ENCODE measurements at regions not wholly inside any gene's neighbourhood (a gene's known extent, or its start where the extent isn't known, plus 50 kb on each side); places are given as distances from the start of the nearest gene placed in this dataset.

GRCh38 chr7:113825832-113826231, 93.0 kb downstream of the PPP1R3A start:
- DNase-seq = no peak

DNA sequence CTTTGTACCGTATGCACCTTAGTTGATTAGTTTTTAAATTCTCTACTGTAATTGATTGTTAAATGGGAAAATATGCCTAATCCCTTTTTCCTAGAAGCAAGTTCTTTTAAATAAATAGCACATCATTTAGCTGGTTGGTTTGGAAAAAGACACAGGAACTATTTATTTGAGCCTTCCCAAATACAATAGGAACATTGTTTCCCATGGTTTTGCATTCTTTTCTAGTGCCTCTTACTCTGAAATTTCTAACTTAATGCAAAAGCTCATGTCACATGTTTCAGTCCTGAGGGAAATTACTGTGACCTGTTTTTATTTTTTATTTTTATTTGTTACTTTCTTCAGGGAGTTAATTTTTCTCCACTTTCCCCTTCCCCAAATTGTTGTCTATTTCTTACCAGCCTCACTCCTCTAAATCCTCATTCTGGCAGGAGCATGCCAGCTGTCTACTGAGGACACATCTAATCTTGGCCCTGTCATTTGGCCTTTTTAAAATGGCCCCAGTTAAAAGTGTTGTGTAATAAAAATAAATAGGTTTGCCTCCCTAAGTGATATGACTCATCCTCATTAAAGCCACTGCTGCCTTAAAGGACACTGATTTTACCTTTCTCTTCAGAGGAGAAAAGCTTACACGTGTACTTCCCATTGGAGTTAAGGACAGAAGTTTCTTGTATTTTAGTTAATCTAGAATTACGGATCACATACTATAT, 94.5 kb downstream of the PPP1R3A start:
- no peak for DNase-seq

GRCh38 chr7:113819474-113819873, 99.3 kb downstream of the PPP1R3A start:
- no peak for DNase-seq

DNA sequence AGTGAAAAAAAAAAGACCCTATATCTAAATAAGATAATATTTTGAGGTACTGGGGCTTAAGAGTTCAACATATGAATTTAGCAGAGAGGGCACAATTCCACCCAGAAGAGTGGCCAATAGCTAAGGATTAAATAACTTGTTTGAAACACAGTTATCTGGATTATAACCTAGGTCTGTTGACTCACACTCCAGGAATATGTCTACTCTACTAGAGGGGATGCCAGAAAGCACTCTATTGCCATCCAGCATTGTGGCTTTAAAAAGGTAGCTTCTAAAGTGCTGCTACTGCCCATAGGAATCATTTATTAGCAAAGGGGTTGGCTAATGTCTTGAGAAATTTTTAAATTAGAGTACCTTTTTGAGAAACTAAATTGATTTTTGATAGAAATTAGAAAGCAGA, 102.2 kb downstream of the PPP1R3A start:
- DNase-seq = no peak

DNA sequence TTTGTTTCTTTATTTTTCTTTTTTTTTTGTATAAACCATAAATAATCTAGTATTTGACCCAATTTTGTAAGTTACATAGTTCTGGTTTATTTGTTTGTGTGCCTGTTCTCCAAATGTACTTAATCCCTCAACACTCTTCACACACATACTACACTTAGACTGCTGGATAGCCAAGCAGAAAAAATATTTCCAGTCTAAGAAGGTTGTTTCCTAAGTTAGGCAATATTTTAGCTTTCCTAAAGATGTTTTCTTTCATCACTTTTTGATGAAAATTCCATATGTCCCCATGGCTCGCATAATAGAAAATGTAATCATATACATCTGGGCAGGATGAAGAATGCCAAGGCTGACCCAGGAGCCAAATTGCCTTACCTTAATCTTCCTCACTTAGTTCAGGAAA, 105.3 kb downstream of the PPP1R3A start:
- DNase-seq = no peak

DNA sequence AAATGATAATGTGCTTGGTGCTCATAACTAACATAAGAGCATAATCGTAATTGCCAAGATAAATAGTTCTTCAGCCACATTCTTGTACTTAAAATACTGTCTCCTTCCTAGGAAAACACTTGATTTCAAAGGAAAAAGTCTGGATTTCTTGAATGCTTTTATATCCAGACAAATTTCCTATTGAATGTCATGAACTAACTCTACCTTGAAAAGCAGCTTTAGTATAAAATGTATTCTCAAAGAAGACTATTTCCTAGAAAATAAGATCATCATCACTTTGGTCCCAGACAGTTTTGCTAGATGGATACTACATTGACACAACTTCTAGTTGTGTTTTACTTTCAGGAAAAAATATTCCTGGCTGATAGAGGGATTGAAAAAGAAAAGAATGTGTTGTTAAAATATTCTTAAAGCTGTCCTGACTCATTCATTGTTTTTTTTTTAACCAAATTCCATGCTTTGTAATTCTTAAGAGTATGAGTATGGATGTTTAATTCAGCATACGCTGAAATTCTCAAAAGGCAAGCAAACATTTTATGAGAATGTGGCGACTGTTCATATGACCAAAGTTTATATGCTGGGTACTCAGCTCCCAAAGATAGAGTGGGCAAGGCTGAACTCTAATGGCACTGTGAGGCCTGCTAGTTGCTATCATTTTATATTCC, 106.1 kb downstream of the PPP1R3A start:
- no peak for DNase-seq

DNA sequence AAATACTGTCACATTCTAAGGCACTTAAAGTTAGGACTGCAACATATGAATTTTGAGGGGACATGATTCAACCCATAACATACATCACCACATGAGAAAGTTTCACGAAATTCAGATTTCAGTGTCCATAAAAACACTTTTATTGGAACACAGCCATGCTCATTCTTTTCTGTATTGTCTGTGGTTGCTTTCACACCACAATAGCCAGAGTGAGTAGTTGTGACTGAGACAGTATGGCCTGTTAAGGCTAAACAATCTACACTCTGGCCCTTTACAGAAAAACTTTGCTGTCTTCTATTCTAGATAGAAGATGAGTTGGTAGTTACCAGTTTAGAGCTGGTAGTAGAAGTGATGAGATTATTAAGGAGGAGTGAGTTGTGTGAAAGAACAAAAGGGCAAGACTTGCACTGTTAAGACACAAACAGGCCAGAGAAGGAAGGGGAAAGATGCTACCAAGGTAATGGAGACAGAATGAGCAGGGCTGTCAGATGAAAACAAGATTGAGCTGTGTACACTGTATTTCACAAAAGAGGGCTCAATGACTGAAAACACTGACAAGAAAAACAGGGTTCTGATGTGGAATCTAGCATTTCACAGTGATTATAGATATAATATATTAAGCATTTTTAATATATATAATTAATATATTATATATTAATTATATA, 108.6 kb downstream of the PPP1R3A start:
- no peak for DNase-seq

GRCh38 chr7:113809581-113809980, 109.2 kb downstream of the PPP1R3A start:
- no peak for DNase-seq

GRCh38 chr7:113806633-113807327, 112.0 kb downstream of the PPP1R3A start:
- no peak for DNase-seq

DNA sequence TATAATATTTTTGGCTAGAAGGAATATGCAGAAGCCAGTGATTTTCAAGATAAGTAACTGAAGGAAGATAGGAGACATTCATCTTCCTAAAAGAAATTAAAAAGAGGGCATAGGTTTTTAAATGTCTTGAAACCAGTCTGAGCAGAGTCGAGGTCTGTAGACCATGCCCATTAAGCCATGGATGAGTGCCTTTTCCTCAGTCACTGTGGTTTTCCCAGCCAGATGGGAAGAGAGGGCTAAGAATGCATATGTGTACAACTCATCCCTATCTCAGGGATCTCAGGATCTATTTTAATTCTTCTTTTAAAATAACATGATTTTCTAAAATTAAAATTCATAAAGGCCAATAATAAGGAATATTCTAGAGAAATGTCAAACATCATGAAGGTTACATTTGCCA, 112.8 kb downstream of the PPP1R3A start:
- DNase-seq = no peak

DNA sequence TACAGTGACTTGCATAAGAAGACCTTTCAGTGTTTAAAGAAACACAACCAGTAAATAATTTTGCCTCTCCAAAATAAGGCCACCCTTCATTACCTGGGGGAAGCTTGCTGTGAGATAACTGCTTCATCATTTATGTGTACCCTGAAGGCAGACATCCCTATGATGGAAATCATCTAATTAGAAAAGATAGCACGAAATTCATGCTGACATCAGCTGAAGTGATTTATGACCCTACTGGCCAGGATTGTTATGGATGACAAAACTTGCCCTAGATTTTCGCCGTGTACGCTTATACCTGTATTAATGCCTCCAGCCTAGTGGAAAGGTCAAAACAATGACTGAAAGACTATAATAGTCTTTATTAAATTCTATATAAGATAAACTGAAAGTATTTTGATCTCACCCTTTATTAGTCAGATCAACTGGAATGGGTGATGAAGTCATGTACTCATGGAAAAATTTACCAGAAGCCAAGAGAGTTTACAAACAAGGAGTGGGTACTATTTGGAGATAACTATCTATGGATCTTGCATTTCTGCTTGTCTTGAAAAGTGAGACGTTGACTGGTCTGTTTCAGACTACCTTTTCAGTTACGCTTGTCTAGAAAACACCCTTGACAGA, 114.2 kb downstream of the PPP1R3A start:
- no peak for DNase-seq

- no peak for DNase-seq
These were observed 117.1 kb downstream of the PPP1R3A start for GRCh38 chr7:113801751-113802150.

- DNase-seq = no peak
These were observed 118.0 kb downstream of the PPP1R3A start for GRCh38 chr7:113800826-113801225.

DNA sequence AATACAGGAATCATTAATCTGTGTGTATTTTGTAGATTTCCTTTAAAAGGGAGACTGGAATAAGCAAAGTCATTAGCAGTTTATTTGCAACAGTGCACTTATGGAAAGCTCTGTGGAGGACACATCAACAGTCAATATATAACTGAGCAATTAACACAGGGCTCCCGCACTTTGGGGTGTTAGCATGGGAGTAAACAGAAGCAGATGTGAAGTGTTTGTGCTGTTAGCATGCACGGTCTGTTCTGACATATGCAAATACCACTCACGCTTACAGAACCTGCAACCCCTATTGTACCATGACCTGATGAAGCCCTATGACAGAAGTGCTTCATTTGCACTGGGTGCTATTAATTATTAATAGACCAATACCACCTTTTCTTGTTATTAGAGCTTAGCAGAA, 118.9 kb downstream of the PPP1R3A start:
- DNase-seq = no peak

GRCh38 chr7:113797420-113798010, 121.3 kb downstream of the PPP1R3A start:
- DNase-seq = no peak

GRCh38 chr7:113796557-113796956, 122.3 kb downstream of the PPP1R3A start:
- no peak for DNase-seq

- no peak for DNase-seq
These were observed 124.2 kb downstream of the PPP1R3A start for GRCh38 chr7:113794573-113794972.

DNA sequence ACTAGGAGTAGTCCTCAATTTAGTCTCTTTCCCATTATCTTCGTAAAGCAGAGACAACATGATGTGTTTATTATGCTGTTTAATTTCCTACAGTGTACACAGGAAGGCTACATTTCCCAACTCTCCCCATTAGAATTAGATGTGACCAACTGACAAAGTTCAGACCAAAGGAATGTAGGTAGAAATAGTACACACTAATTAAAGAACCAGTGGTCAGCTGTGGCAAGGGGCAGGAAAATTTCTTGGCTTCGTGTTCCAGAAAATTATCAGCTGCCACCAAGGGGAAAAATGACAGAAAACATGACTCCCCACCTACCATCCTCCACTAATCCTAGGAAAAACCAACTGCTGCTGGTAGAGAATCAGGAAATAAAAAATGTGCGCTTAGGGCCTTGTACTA, 125.6 kb downstream of the PPP1R3A start:
- no peak for DNase-seq

- no peak for DNase-seq
These were observed 128.8 kb downstream of the PPP1R3A start for GRCh38 chr7:113790025-113790424.

DNA sequence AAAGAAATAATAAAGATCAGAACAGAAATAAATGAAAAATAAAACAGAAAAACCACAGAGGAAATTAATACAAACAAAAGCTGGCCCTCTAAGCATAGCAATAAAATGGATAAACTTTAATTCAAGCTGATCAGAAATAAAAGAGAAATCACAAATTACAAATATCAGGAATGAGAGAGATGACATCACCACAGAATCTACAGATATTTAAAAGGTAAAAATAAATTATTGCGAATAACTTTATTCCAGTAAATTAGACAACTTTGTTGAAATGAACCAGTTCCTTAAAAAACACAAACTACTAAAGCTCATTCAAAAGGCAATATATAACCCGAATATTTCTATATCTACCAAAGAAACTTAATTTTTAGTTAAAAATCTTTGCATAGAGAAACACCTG, 131.7 kb downstream of the PPP1R3A start:
- no peak for DNase-seq

DNA sequence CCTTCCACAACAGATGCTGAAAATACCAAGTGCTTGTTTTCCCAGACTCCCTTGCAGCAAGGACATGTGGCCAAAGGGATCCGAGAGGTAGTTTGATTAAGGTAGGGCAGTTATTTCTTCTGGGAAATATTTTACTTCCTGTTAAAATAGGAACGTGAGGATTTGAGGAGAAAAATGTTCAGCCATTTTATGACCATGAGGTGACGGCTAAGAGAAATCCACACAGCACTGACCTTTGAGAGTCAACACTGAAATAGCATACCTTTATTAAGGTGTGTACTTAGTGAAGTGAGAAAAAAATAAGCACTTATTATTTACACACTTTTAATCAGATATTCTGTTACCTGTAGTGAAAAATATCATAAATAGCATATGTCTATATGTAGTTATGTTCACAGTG, 133.9 kb downstream of the PPP1R3A start:
- DNase-seq = no peak

- DNase-seq = no peak
These were observed 134.5 kb downstream of the PPP1R3A start for GRCh38 chr7:113784316-113784715.

DNA sequence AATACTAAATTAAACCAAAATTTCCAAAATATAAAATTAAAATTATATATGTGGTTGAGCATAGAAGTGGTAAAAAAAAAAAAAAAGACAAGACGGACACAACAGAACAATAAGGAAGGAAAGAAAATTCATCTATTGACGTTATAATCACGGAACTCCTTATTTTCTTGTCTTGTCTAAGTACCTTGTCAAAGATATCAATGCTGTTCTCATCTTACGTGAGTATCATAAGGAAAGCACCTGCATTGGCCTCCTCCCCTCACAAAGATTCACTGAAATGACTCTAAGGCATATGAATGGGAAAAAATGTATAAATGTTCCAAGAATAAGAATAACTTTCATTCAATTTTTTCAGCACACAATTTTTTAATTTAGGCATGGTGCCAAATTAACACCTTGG, 135.4 kb downstream of the PPP1R3A start:
- no peak for DNase-seq
